CD4-positive, alpha-beta T cell (primary cell): ENCODE measurements at regions not wholly inside any gene's neighbourhood (a gene's known extent, or its start where the extent isn't known, plus 50 kb on each side); places are given as distances from the start of the nearest gene placed in this dataset.

ENCODE experiments used
- ATAC-seq: fragments of 200-7000 bp; cut with Tn5 transposase; one replicate; pipeline ENCODE4 v1.10.0; 2022; ENCODE audit warnings: mild to moderate bottlenecking; ENCODE audit not compliant: poor library complexity
- CTCF ChIA-PET: fragments of 350-600 bp; sonication (Branson Sonifier 250); formaldehyde crosslinking; loops from one replicate; lab custom pipeline; 2021; ENCODE audit warnings: antibody characterized with exemption, inconsistent platforms; lab: Charles Lee
- POLR2A ChIA-PET: fragments of 350-600 bp; sonication (Branson Sonifier 250); formaldehyde crosslinking; loops from one replicate; lab custom pipeline; 2021; ENCODE audit warnings: antibody characterized with exemption, inconsistent platforms; lab: Charles Lee
- DNase-seq, 14 experiments: peaks; one replicate each; pipeline ENCODE4 v3.0.0-alpha.2; 2013 to 2020; ENCODE audit warnings: mixed read lengths in 2 of 14
- H3K27ac ChIP-seq, 2 donors: one replicate each; pipeline versions ENCODE4 v1.5.1 to v1.7.0; 2013; ENCODE audit warnings: low read length in 2 of 2, low read depth in 1 of 2, mild to moderate bottlenecking in 1 of 2
- H3K27me3 ChIP-seq, 2 experiments: 1 replicate in 1 of 2; 2 replicates in 1 of 2; pipeline versions ENCODE4 v1.6.1 to v1.7.0; 2013; ENCODE audit warnings: low read length in 2 of 2, control low read depth in 1 of 2, mild to moderate bottlenecking in 1 of 2, moderate library complexity in 1 of 2; ENCODE audit not compliant: insufficient read depth in 2 of 2, control insufficient read depth in 1 of 2
- H3K36me3 ChIP-seq: one replicate; pipeline ENCODE4 v1.6.1; 2013; ENCODE audit warnings: low read length, control low read depth; ENCODE audit not compliant: insufficient read depth
- H3K4me1 ChIP-seq: one replicate; pipeline ENCODE4 v1.6.1; 2013; ENCODE audit warnings: low read length, control low read depth; ENCODE audit not compliant: insufficient read depth
- H3K4me3 ChIP-seq: one replicate; pipeline ENCODE4 v1.5.1; 2013; ENCODE audit warnings: mild to moderate bottlenecking, low read length, moderate library complexity
- H3K9me3 ChIP-seq, 2 experiments: 1 replicate in 1 of 2; 2 replicates in 1 of 2; pipeline versions ENCODE4 v1.6.1 to v1.7.0; 2013; ENCODE audit warnings: low read length in 2 of 2, mild to moderate bottlenecking in 2 of 2, control low read depth in 1 of 2, moderate library complexity in 1 of 2; ENCODE audit not compliant: control insufficient read depth in 1 of 2, insufficient read depth in 1 of 2
- H3K27ac Mint-ChIP-seq: one replicate; pipeline ENCODE4 v1.8.0; 2020; ENCODE audit warnings: mixed read lengths
- H3K27me3 Mint-ChIP-seq: one replicate; pipeline ENCODE4 v1.8.0; 2021; ENCODE audit warnings: mixed read lengths
- H3K36me3 Mint-ChIP-seq: one replicate; pipeline ENCODE4 v1.8.0; 2021; ENCODE audit warnings: low read depth, mixed read lengths
- H3K4me1 Mint-ChIP-seq: one replicate; pipeline ENCODE4 v1.8.0; 2021; ENCODE audit warnings: low read depth, mixed read lengths
- H3K4me3 Mint-ChIP-seq: one replicate; pipeline ENCODE4 v1.8.0; 2020; ENCODE audit warnings: mild to moderate bottlenecking, mixed read lengths
- H3K9me3 Mint-ChIP-seq: one replicate; pipeline ENCODE4 v1.8.0; 2020; ENCODE audit warnings: mixed read lengths
- intact Hi-C, 2 experiments: fragments of 100-400 bp; cut with DNase I in 1 of 2; cut with micrococcal nuclease in 1 of 2; formaldehyde crosslinking; loops; one replicate each; pipeline versions ENCODE4 v1.15.1 to v1.9.0; 2023 to 2025; cut with DNase I, micrococcal nuclease
- TF ChIP-seq, protein P1 (sequence below): fragments of 200-600 bp; IDR thresholded peaks from one replicate; pipeline ENCODE4 v1.8.0; 2022; ENCODE audit warnings: antibody characterized with exemption, mild to moderate bottlenecking

DNA sequence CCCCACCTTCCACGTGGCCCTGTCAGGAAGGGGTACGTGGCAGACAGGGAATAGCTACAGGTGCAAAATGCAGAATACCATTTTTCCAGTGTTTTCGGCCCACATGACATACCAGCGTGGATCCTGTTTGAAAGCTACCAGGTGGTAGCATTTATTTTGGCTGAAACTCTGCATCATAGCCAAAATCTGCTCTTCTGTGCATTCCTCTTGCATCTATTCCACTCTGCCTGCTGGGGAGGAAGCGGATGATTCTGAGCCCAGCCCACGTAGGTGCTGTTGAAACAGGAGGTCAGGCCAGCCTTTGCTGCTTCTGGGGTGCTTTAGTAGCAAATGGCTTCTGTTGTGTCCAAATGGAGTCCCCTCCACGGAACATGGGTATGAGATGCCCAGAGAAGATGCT lies 670.9 kb upstream of the EEF2KMT start:
- CTCF ChIA-PET, result no interaction called here
- POLR2A ChIA-PET, result no interaction called here
- H3K36me3 ChIP-seq, result no peaks in the 10 kb centered on the region
- H3K27ac ChIP-seq, result no peak overlapping the region
- TF ChIP-seq, protein P1, sequence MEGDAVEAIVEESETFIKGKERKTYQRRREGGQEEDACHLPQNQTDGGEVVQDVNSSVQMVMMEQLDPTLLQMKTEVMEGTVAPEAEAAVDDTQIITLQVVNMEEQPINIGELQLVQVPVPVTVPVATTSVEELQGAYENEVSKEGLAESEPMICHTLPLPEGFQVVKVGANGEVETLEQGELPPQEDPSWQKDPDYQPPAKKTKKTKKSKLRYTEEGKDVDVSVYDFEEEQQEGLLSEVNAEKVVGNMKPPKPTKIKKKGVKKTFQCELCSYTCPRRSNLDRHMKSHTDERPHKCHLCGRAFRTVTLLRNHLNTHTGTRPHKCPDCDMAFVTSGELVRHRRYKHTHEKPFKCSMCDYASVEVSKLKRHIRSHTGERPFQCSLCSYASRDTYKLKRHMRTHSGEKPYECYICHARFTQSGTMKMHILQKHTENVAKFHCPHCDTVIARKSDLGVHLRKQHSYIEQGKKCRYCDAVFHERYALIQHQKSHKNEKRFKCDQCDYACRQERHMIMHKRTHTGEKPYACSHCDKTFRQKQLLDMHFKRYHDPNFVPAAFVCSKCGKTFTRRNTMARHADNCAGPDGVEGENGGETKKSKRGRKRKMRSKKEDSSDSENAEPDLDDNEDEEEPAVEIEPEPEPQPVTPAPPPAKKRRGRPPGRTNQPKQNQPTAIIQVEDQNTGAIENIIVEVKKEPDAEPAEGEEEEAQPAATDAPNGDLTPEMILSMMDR, result no peak
- DNase-seq (no peak), ATAC-seq (no peak)
- H3K4me1 ChIP-seq, result no peaks in the 10 kb centered on the region
- no peaks in the 10 kb centered on the region for H3K36me3 Mint-ChIP-seq
- H3K4me1 Mint-ChIP-seq, result no peaks in the 10 kb centered on the region
- H3K4me3 ChIP-seq, result no peak overlapping the region
- H3K27me3 ChIP-seq, result no peaks in the 10 kb centered on the region
- peaks cover 0 to 8% of the 10 kb centered on the region in 2 experiments for H3K9me3 ChIP-seq
- intact Hi-C loops, result no loop called here
- H3K4me3 Mint-ChIP-seq, result no peak overlapping the region
- no peak overlapping the region for H3K27ac Mint-ChIP-seq
- H3K9me3 Mint-ChIP-seq, result peaks cover 8% of the 10 kb centered on the region
- H3K27me3 Mint-ChIP-seq, result no peaks in the 10 kb centered on the region

GRCh38 chr16:5763176-5763575 lies 665.6 kb upstream of the EEF2KMT start:
- Mint-ChIP-seq H3K4me1 (no peaks in the 10 kb centered on the region), H3K9me3 (peaks cover 5% of the 10 kb centered on the region), H3K4me3 (no peak overlapping the region), H3K36me3 (no peaks in the 10 kb centered on the region), H3K27ac (no peak overlapping the region), H3K27me3 (no peaks in the 10 kb centered on the region)
- no peak overlapping the region for H3K27ac ChIP-seq
- H3K36me3 ChIP-seq, result no peaks in the 10 kb centered on the region
- peaks cover 0 to 4% of the 10 kb centered on the region in 2 experiments for H3K9me3 ChIP-seq
- DNase-seq (no peak), ATAC-seq (no peak)
- no peaks in the 10 kb centered on the region for H3K4me1 ChIP-seq
- TF ChIP-seq, protein P1, result no peak
- intact Hi-C loops, result no loop called here
- no peak overlapping the region for H3K4me3 ChIP-seq
- POLR2A ChIA-PET, result no interaction called here
- CTCF ChIA-PET, result no interaction called here
- H3K27me3 ChIP-seq, result no peaks in the 10 kb centered on the region

- POLR2A ChIA-PET, result no interaction called here
- H3K36me3 Mint-ChIP-seq, result no peaks in the 10 kb centered on the region
- no peak for DNase-seq
- CTCF ChIA-PET, result no interaction called here
- no peak overlapping the region for H3K4me3 ChIP-seq
- no peaks in the 10 kb centered on the region for H3K4me1 Mint-ChIP-seq
- H3K27ac ChIP-seq, result no peak overlapping the region
- peaks cover 5% of the 10 kb centered on the region for H3K9me3 Mint-ChIP-seq
- H3K27ac Mint-ChIP-seq, result no peak overlapping the region
- H3K36me3 ChIP-seq, result no peaks in the 10 kb centered on the region
- H3K27me3 ChIP-seq, result no peaks in the 10 kb centered on the region
- H3K4me3 Mint-ChIP-seq, result no peak overlapping the region
- intact Hi-C loops, result no loop called here
- ATAC-seq, result no peak
- H3K9me3 ChIP-seq, result peaks cover 0 to 4% of the 10 kb centered on the region in 2 experiments
- TF ChIP-seq, protein P1, result no peak
- no peaks in the 10 kb centered on the region for H3K4me1 ChIP-seq
- H3K27me3 Mint-ChIP-seq, result no peaks in the 10 kb centered on the region
Observed at GRCh38 chr16:5762362-5762761, 664.8 kb upstream of the EEF2KMT start.
